H1 (cell line): ENCODE measurements at regions not wholly inside any gene's neighbourhood (a gene's known extent, or its start where the extent isn't known, plus 50 kb on each side); places are given as distances from the start of the nearest gene placed in this dataset.

ENCODE experiments used
- CTCF ChIA-PET: fragments of 300-600 bp; sonication (Branson Sonifier 250); formaldehyde crosslinking; loops from one replicate; lab custom pipeline; 2021; ENCODE audit not compliant: partially characterized antibody; lab: Charles Lee
- POLR2A ChIA-PET: fragments of 300-600 bp; sonication (Branson Sonifier 250); formaldehyde crosslinking; loops from one replicate; lab custom pipeline; 2021; ENCODE audit warnings: inconsistent platforms; ENCODE audit not compliant: partially characterized antibody; lab: Charles Lee
- DNase-seq, 2 experiments: peaks; one replicate each; pipeline versions ENCODE4 v3.0.0 to v3.0.0-alpha.2; 2010 to 2022; ENCODE audit warnings: low spot score in 2 of 2, low read depth in 1 of 2, mixed read lengths in 1 of 2
- FAIRE-seq: peaks from 2 replicates; lab custom pipeline; 2011; peaks lifted over from hg19 to GRCh38; lab: Jason Lieb, UNC
- H2AFZ ChIP-seq: 2 replicates; pipeline ENCODE4 v1.8.1; 2012; ENCODE audit warnings: low read length, inconsistent platforms
- H2AK5ac ChIP-seq: 2 replicates; pipeline ENCODE4 v1.6.1; 2013; ENCODE audit warnings: low read depth, low read length
- H2BK120ac ChIP-seq: replicated peaks from 2 replicates; pipeline ENCODE3; 2013; ENCODE audit warnings: low read depth, low read length, inconsistent platforms
- H2BK12ac ChIP-seq: 2 replicates; pipeline ENCODE4 v1.6.1; 2013; ENCODE audit warnings: low read depth, low read length
- H2BK15ac ChIP-seq: 2 replicates; pipeline ENCODE4 v1.6.1; 2013; ENCODE audit warnings: low read length
- H2BK20ac ChIP-seq: 2 replicates; pipeline ENCODE4 v1.6.1; 2013; ENCODE audit warnings: low read length
- H2BK5ac ChIP-seq: 2 replicates; pipeline ENCODE4 v1.6.1; 2013; ENCODE audit warnings: low read depth, low read length
- H3K14ac ChIP-seq: 2 replicates; pipeline ENCODE4 v1.6.1; 2013; ENCODE audit warnings: inconsistent platforms; ENCODE audit not compliant: insufficient read length
- H3K18ac ChIP-seq: 2 replicates; pipeline ENCODE4 v1.6.1; 2013; ENCODE audit warnings: low read length; ENCODE audit errors: extremely low read depth
- H3K23ac ChIP-seq: 2 replicates; pipeline ENCODE4 v1.6.1; 2013; ENCODE audit warnings: inconsistent platforms; ENCODE audit not compliant: insufficient read length
- H3K23me2 ChIP-seq: 2 replicates; pipeline ENCODE4 v1.6.1; 2013; ENCODE audit warnings: low read depth, low read length
- H3K27ac ChIP-seq: 2 replicates; pipeline ENCODE4 v1.6.1; 2011; ENCODE audit warnings: low read depth, low read length, inconsistent platforms
- H3K27me3 ChIP-seq, 4 experiments: replicated peaks in 1 of 4; 1 replicate in 1 of 4; 2 replicates in 3 of 4; pipeline versions ENCODE4 v1.6.1 to v1.8.1; 2011 to 2013; ENCODE audit warnings: low read length in 3 of 4, mild to moderate bottlenecking in 3 of 4, inconsistent platforms in 2 of 4, mixed read lengths in 2 of 4, moderate library complexity in 1 of 4; ENCODE audit not compliant: control insufficient read depth in 3 of 4, insufficient read depth in 3 of 4; ENCODE audit errors: extremely low read depth in 1 of 4
- H3K36me3 ChIP-seq, 4 experiments: 2 replicates each; pipeline versions ENCODE4 v1.6.1 to v1.8.1; 2011 to 2013; ENCODE audit warnings: mild to moderate bottlenecking in 4 of 4, low read length in 3 of 4, moderate library complexity in 2 of 4, control low read depth in 1 of 4, inconsistent platforms in 1 of 4; ENCODE audit not compliant: insufficient read depth in 4 of 4, control insufficient read depth in 2 of 4
- H3K4ac ChIP-seq: replicated peaks from 2 replicates; pipeline ENCODE3; 2013; ENCODE audit warnings: low read length, low read depth, mixed read lengths, inconsistent platforms; ENCODE audit not compliant: insufficient read length
- H3K4me1 ChIP-seq, 4 experiments: replicated peaks in 1 of 4; 1 replicate in 1 of 4; 2 replicates in 3 of 4; pipeline versions ENCODE4 v1.6.1 to v1.8.1; 2011 to 2013; ENCODE audit warnings: low read length in 3 of 4, inconsistent platforms in 2 of 4, mixed read lengths in 1 of 4; ENCODE audit not compliant: insufficient read depth in 4 of 4, control insufficient read depth in 3 of 4
- H3K4me2 ChIP-seq, 2 experiments: 2 replicates each; pipeline versions ENCODE4 v1.6.1 to v1.8.1; 2011 to 2013; ENCODE audit warnings: low read depth in 2 of 2, low read length in 2 of 2, control low read depth in 1 of 2, inconsistent platforms in 1 of 2, mild to moderate bottlenecking in 1 of 2; ENCODE audit not compliant: insufficient read depth in 1 of 2
- H3K4me3 ChIP-seq, 4 experiments: fragments of 200-600, 300-600 bp in 1 of 4; sonication (generic), shearing (Covaris generic), sonication (Bioruptor Twin) in 1 of 4; 2 replicates each; pipeline versions ENCODE4 v1.5.1 to v1.8.1; 2011 to 2016; ENCODE audit warnings: low read length in 4 of 4, low read depth in 3 of 4, control low read depth in 2 of 4, inconsistent platforms in 2 of 4, mild to moderate bottlenecking in 2 of 4, mixed read lengths in 1 of 4, moderate library complexity in 1 of 4; ENCODE audit not compliant: insufficient read depth in 2 of 4; ENCODE audit errors: extremely low read depth in 1 of 4
- H3K56ac ChIP-seq: replicated peaks from 2 replicates; pipeline ENCODE3; 2013; ENCODE audit warnings: low read depth, mild to moderate bottlenecking, mixed read lengths, low read length, inconsistent platforms; ENCODE audit not compliant: insufficient read length
- H3K79me1 ChIP-seq: 2 replicates; pipeline ENCODE4 v1.6.1; 2013; ENCODE audit warnings: low read depth, low read length, control low read depth
- H3K79me2 ChIP-seq, 2 experiments: 2 replicates each; pipeline versions ENCODE4 v1.6.1 to v1.8.1; 2012 to 2013; ENCODE audit warnings: low read length in 2 of 2, mild to moderate bottlenecking in 2 of 2, inconsistent platforms in 1 of 2; ENCODE audit not compliant: insufficient read depth in 2 of 2, control insufficient read depth in 1 of 2
- H3K9ac ChIP-seq, 4 experiments: replicated peaks in 1 of 4; 1 replicate in 1 of 4; 2 replicates in 3 of 4; pipeline versions ENCODE4 v1.6.1 to v1.8.1; 2011 to 2013; ENCODE audit warnings: low read depth in 3 of 4, low read length in 3 of 4, control low read depth in 2 of 4, mild to moderate bottlenecking in 2 of 4, moderate library complexity in 2 of 4, inconsistent platforms in 1 of 4; ENCODE audit errors: extremely low read depth in 1 of 4
- H3K9me3 ChIP-seq, 2 experiments: 2 replicates each; pipeline versions ENCODE4 v1.6.1 to v1.8.1; 2012 to 2013; ENCODE audit warnings: mild to moderate bottlenecking in 2 of 2, moderate library complexity in 2 of 2, control low read depth in 1 of 2, inconsistent platforms in 1 of 2, low read depth in 1 of 2, low read length in 1 of 2, mixed read lengths in 1 of 2; ENCODE audit not compliant: insufficient read depth in 2 of 2
- H4K20me1 ChIP-seq, 2 experiments: replicated peaks in 1 of 2; 2 replicates each; pipeline versions ENCODE3 to v1.8.1; 2011 to 2013; ENCODE audit warnings: inconsistent platforms in 2 of 2, low read length in 2 of 2, mild to moderate bottlenecking in 1 of 2; ENCODE audit not compliant: insufficient read depth in 2 of 2, control insufficient read depth in 1 of 2
- H4K5ac ChIP-seq: 2 replicates; pipeline ENCODE4 v1.6.1; 2013; ENCODE audit warnings: low read length, low read depth, mixed read lengths, inconsistent platforms; ENCODE audit not compliant: insufficient read length
- H4K8ac ChIP-seq: 2 replicates; pipeline ENCODE4 v1.8.0; 2013; ENCODE audit warnings: mild to moderate bottlenecking, moderate library complexity, low read length, inconsistent platforms; ENCODE audit not compliant: insufficient read depth; ENCODE audit errors: extremely low read depth
- H4K91ac ChIP-seq: replicated peaks from 2 replicates; pipeline ENCODE3; 2013; ENCODE audit warnings: low read length, mixed read lengths, inconsistent platforms; ENCODE audit not compliant: insufficient read length
- CTCF ChIP-seq, 3 experiments: IDR thresholded peaks; 1 replicate in 2 of 3; 2 replicates in 1 of 3; pipeline versions ENCODE4 v1.5.1 to v1.6.1; 2011; ENCODE audit warnings: low read length in 3 of 3, mild to moderate bottlenecking in 3 of 3, inconsistent platforms in 2 of 3, low read depth in 1 of 3, moderate library complexity in 1 of 3; ENCODE audit not compliant: insufficient read depth in 1 of 3; ENCODE audit errors: control extremely low read depth in 1 of 3
- E2F6 ChIP-seq: IDR thresholded peaks from 2 replicates; pipeline ENCODE4 v1.6.1; 2012; ENCODE audit warnings: inconsistent platforms
- EP300 ChIP-seq, 2 experiments: IDR thresholded peaks; 1 replicate in 1 of 2; 2 replicates in 1 of 2; pipeline ENCODE4 v1.6.1; 2011 to 2012; ENCODE audit warnings: low read depth in 2 of 2, low read length in 2 of 2, mild to moderate bottlenecking in 2 of 2, borderline replicate concordance in 1 of 2, inconsistent platforms in 1 of 2, moderate library complexity in 1 of 2
- KDM1A ChIP-seq: fragments of 200-600, 300-600 bp; sonication (generic); IDR thresholded peaks from 2 replicates; pipeline ENCODE4 v1.7.1; 2016; ENCODE audit warnings: mild to moderate bottlenecking, low read length, borderline replicate concordance
- MAX ChIP-seq: IDR thresholded peaks from 2 replicates; pipeline ENCODE4 v1.6.1; 2012; ENCODE audit warnings: inconsistent platforms
- NRF1 ChIP-seq: IDR thresholded peaks from 2 replicates; pipeline ENCODE4 v1.6.1; 2011; ENCODE audit warnings: mild to moderate bottlenecking, low read depth, low read length, improper control_type of control experiment
- POLR2A ChIP-seq, 2 experiments: IDR thresholded peaks; 1 replicate in 1 of 2; 2 replicates in 1 of 2; pipeline ENCODE4 v1.6.1; 2011; ENCODE audit warnings: low read depth in 2 of 2, low read length in 2 of 2, mild to moderate bottlenecking in 2 of 2; ENCODE audit errors: control extremely low read depth in 1 of 2
- SIRT6 ChIP-seq: IDR thresholded peaks from one replicate; pipeline ENCODE4 v1.7.1; 2012; ENCODE audit warnings: low read length, inconsistent platforms
- TCF12 ChIP-seq: IDR thresholded peaks from 2 replicates; pipeline ENCODE4 v1.6.1; 2011; ENCODE audit warnings: low read depth, mild to moderate bottlenecking, low read length
- WGBS, 2 experiments: shearing (Covaris generic) in 1 of 2; methylation state at CpG; one replicate each; pipeline versions ENCODE4 v1.1.6 to v1.1.7; 2013 to 2015; ENCODE audit warnings: low lambda C conversion rate in 2 of 2, mixed read lengths in 2 of 2, inconsistent platforms in 1 of 2, low coverage in 1 of 2, missing lambda C conversion rate in 1 of 2; ENCODE audit not compliant: insufficient replicate concordance in 2 of 2, insufficient coverage in 1 of 2, insufficient read length in 1 of 2; ENCODE audit errors: extremely low coverage in 1 of 2, missing lambda C conversion rate in 1 of 2; 5-methylcytosine and 5-hydroxymethylcytosine counted together

- no peak overlapping the region for H3K23ac ChIP-seq
- no peaks in the 10 kb centered on the region for H4K20me1 ChIP-seq
- no peak overlapping the region for H2BK120ac ChIP-seq
- H3K79me1 ChIP-seq = no peaks in the 10 kb centered on the region
- H4K8ac ChIP-seq = no peak overlapping the region
- POLR2A ChIA-PET = no interaction called here
- H3K79me2 ChIP-seq = no peaks in the 10 kb centered on the region
- H3K9me3 ChIP-seq = no peaks in the 10 kb centered on the region
- no peak overlapping the region for H3K14ac ChIP-seq
- H3K27ac ChIP-seq = no peak overlapping the region
- no peak overlapping the region for H3K9ac ChIP-seq
- 88% methylated on average over 8 of the region's 8 CpGs; no CpG with 5 or more reads in 1 of the 2 experiments for WGBS, 2 experiments
- H2BK15ac ChIP-seq = no peak overlapping the region
- no peak overlapping the region for H2BK5ac ChIP-seq
- no peak overlapping the region for H3K4ac ChIP-seq
- H3K23me2 ChIP-seq = no peaks in the 10 kb centered on the region
- no peak overlapping the region for H3K4me2 ChIP-seq
- H2AK5ac ChIP-seq = no peak overlapping the region
- H4K91ac ChIP-seq = no peak overlapping the region
- no peak overlapping the region for H4K5ac ChIP-seq
- no peak for DNase-seq
- CTCF ChIA-PET = interaction anchor here (0.6 to 1.7 kb wide), 2 partner anchors 10 to 97 kb away, joined by 3 to 12 read pairs; no protein-coding TSS in a partner anchor
- 0 out of 2 replicates have a peak overlapping the region, but pooled peaks have one; percentile 31 for H2AFZ ChIP-seq
- H3K4me3 ChIP-seq = no peak overlapping the region
- H3K36me3 ChIP-seq = no peaks in the 10 kb centered on the region
- no peaks in the 10 kb centered on the region; a peak in 1 of 7 replicates for H3K27me3 ChIP-seq
- H2BK20ac ChIP-seq = no peak overlapping the region
- H2BK12ac ChIP-seq = peak overlapping the region; percentile 50; the same call in 1 of the 2 replicates
- H3K4me1 ChIP-seq = no peaks in the 10 kb centered on the region
- no peak overlapping the region for H3K18ac ChIP-seq
- no peak overlapping the region for H3K56ac ChIP-seq
- no peak for FAIRE-seq
- TF ChIP-seq SIRT6 (no peak), KDM1A (no peak), E2F6 (no peak), EP300 (IDR thresholded peaks at IDR 0.05; ENCODE audit: borderline replicate concordance in 1 of 2, low read depth in 2 of 2, low read length in 2 of 2) (no peak), NRF1 (no peak), POLR2A (IDR thresholded peaks at IDR 0.05; ENCODE audit: control extremely low read depth in 1 of 2, low read depth in 2 of 2, low read length in 2 of 2) (no peak), CTCF (IDR thresholded peaks at IDR 0.05; ENCODE audit: control extremely low read depth in 1 of 3, insufficient read depth in 1 of 3, low read depth in 1 of 3, low read length in 3 of 3) (no peak), TCF12 (no peak), MAX (no peak)
Observed at GRCh38 chr18:26794230-26795101, 71.0 kb downstream of the AQP4 start.
